ENCODE measurements at regions not wholly inside any gene's neighbourhood (a gene's known extent, or its start where the extent isn't known, plus 50 kb on each side); places are given as distances from the start of the nearest gene placed in this dataset.

- TF ChIP-seq CTCF (IDR thresholded peaks at IDR 0.05) (no peak), POLR2A (IDR thresholded peaks at IDR 0.05) (no peak)
These were observed 255.7 kb upstream of the ACVR2A start for GRCh38 chr2:147589127-147589526.

Data from uterus (tissue), 2 donors.